Sigmoid colon (tissue), 6 donors: ENCODE measurements at regions not wholly inside any gene's neighbourhood (a gene's known extent, or its start where the extent isn't known, plus 50 kb on each side); places are given as distances from the start of the nearest gene placed in this dataset.

ENCODE experiments used
- DNase-seq: peaks from one replicate; pipeline ENCODE4 v3.0.0-alpha.2; 2019
- H3K27ac ChIP-seq, 4 donors: fragments of 200-600 bp; sonication (generic); one replicate each; pipeline ENCODE4 v1.5.1; 2016 to 2019; ENCODE audit warnings: mild to moderate bottlenecking in 1 of 4
- H3K27me3 ChIP-seq, 3 donors: fragments of 200-600 bp; sonication (generic); one replicate each; pipeline ENCODE4 v1.5.1; 2019; ENCODE audit warnings: mild to moderate bottlenecking in 1 of 3
- H3K36me3 ChIP-seq, 4 donors: fragments of 200-600 bp; sonication (generic); one replicate each; pipeline ENCODE4 v1.5.1; 2016 to 2019
- H3K4me1 ChIP-seq, 4 donors: fragments of 200-600 bp; sonication (generic); one replicate each; pipeline ENCODE4 v1.5.1; 2017 to 2019
- H3K4me3 ChIP-seq, 4 donors: fragments of 200-600 bp; sonication (generic); one replicate each; pipeline ENCODE4 v1.5.1; 2017 to 2019; ENCODE audit warnings: mild to moderate bottlenecking in 2 of 4, moderate library complexity in 1 of 4
- H3K9me3 ChIP-seq, 4 donors: fragments of 200-600 bp in 3 of 4; sonication (generic) in 3 of 4; one replicate each; pipeline versions ENCODE4 v1.5.1 to v1.6.1; 2013 to 2019
- EP300 ChIP-seq, 4 donors: sonication (generic); formaldehyde crosslinking; IDR thresholded peaks; one replicate each; pipeline ENCODE4 v1.6.1; 2017; ENCODE audit warnings: antibody characterized with exemption in 4 of 4
- POLR2A ChIP-seq, 2 donors: fragments of 450-650 bp; IDR thresholded peaks; one replicate each; pipeline ENCODE4 v1.6.1; 2016; ENCODE audit warnings: antibody characterized with exemption in 2 of 2, mild to moderate bottlenecking in 2 of 2, moderate library complexity in 2 of 2
- POLR2AphosphoS5 ChIP-seq, 4 donors: sonication (generic); formaldehyde crosslinking; IDR thresholded peaks; one replicate each; pipeline ENCODE4 v1.6.1; 2017; ENCODE audit warnings: antibody characterized with exemption in 4 of 4
- WGBS, 2 donors: extraction: QIAGEN DNeasy Blood & Tissue Kit; methylation state at CpG; one replicate each; pipeline ENCODE4 v1.1.7; 2013; 5-methylcytosine and 5-hydroxymethylcytosine counted together
- intact Hi-C: fragments of 100-400 bp; cut with DNase I; formaldehyde crosslinking; loops from one replicate; pipeline ENCODE4 v1.15.1; 2023
- TF ChIP-seq, protein P1 (sequence below), 4 experiments: fragments of 450-650 bp in 3 of 4; fragments of 200-600 bp in 1 of 4; IDR thresholded peaks; one replicate each; pipeline ENCODE4 v1.5.1; 2016 to 2019; ENCODE audit warnings: antibody characterized with exemption in 4 of 4, mild to moderate bottlenecking in 3 of 4, moderate library complexity in 2 of 4
- donor health status: healthy with polysubstance abuse.
- donor health status: healthy.

DNA sequence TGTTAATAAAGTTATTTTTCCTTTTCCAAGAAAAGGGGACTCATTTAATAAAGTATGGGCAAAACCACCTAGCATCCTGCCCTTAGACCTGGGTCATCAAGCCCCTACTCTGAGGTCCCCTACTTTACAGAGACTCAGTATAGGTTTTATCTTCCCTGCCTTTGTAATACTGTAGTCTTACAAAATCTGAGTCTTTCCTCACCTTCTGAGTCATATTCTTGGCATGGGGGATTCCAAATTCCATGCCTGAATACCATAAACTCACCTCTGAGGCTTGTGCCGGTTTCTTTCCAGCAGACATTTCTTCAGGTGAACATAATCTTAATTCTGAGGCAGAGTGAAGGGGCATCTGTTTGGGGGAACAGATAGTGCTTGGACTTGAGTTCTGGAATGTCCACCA lies 282.5 kb downstream of the KCNA4 start:
- no peak for DNase-seq
- TF ChIP-seq POLR2A (IDR thresholded peaks at IDR 0.05), result no peak
- TF ChIP-seq POLR2AphosphoS5 (IDR thresholded peaks at IDR 0.05), result no peak
- no peak for TF ChIP-seq EP300 (IDR thresholded peaks at IDR 0.05)
- TF ChIP-seq, protein P1, sequence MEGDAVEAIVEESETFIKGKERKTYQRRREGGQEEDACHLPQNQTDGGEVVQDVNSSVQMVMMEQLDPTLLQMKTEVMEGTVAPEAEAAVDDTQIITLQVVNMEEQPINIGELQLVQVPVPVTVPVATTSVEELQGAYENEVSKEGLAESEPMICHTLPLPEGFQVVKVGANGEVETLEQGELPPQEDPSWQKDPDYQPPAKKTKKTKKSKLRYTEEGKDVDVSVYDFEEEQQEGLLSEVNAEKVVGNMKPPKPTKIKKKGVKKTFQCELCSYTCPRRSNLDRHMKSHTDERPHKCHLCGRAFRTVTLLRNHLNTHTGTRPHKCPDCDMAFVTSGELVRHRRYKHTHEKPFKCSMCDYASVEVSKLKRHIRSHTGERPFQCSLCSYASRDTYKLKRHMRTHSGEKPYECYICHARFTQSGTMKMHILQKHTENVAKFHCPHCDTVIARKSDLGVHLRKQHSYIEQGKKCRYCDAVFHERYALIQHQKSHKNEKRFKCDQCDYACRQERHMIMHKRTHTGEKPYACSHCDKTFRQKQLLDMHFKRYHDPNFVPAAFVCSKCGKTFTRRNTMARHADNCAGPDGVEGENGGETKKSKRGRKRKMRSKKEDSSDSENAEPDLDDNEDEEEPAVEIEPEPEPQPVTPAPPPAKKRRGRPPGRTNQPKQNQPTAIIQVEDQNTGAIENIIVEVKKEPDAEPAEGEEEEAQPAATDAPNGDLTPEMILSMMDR (IDR thresholded peaks at IDR 0.05), result no peak
- Histone ChIP-seq H3K27ac (no peak overlapping the region), H3K9me3 (no peaks in the 10 kb centered on the region), H3K27me3 (no peaks in the 10 kb centered on the region), H3K4me1 (no peaks in the 10 kb centered on the region), H3K36me3 (no peaks in the 10 kb centered on the region), H3K4me3 (no peak overlapping the region)
- WGBS, 2 donors, result 69 to 70% methylated on average over 1 of the region's 1 CpG
- intact Hi-C loops, result no loop called here

DNA sequence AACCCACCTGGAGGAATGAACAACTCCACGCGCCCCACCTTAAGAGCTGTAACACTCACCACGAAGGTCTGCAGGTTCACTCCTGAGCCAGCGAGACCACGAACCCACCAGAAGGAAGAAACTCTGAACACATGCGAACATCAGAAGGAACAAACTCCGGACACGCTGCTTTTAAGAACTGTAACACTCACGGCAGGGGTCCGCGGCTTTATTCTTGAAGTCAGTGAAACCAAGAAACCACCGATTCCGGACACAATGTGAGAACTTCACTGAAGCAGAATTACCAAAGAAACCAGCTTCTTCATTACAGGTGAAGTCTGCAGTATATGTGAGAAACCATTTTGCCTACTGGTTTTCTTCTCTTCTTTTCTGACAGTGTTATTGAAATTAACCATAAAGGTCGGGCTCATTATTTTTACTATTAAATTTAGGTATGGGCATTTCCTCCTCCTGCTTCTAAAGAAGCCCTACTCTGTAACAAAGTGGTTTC lies 303.0 kb downstream of the KCNA4 start:
- no peaks in the 10 kb centered on the region for H3K4me1 ChIP-seq
- 86 to 92% methylated on average over 14 of the region's 14 CpGs for WGBS, 2 donors
- H3K27ac ChIP-seq, result no peak overlapping the region
- intact Hi-C loops, result no loop called here
- no peak for DNase-seq
- no peaks in the 10 kb centered on the region for H3K36me3 ChIP-seq
- no peak overlapping the region for H3K4me3 ChIP-seq
- TF ChIP-seq POLR2AphosphoS5 (IDR thresholded peaks at IDR 0.05) (no peak), EP300 (IDR thresholded peaks at IDR 0.05) (no peak)
- no peaks in the 10 kb centered on the region for H3K27me3 ChIP-seq
- peaks cover 0 to 3% (median 0%) of the 10 kb centered on the region in 4 donors for H3K9me3 ChIP-seq

DNA sequence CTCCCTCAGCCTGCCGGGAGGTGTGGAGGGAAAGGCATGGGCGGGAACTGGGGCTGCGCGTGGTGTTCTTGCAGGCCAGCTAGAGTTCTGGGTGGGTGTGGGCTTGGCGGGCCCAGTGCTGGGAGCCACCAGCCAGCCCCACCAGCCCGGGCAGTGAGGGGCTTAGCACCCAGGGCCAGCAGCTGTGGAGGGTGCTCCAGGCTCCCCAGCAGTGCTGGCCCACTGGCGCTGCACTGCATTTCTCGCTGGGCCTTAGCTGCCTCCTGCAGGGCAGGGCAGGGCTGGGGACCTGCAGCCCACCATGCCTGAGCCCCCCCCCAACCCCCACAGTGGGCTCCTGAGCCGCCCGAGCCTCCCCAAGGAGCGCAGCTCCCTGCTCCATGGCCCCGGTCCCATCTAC lies 304.2 kb downstream of the KCNA4 start:
- no peak for DNase-seq
- WGBS, 2 donors, result 89 to 95% methylated on average over 12 of the region's 12 CpGs
- no peak for TF ChIP-seq POLR2AphosphoS5 (IDR thresholded peaks at IDR 0.05)
- no peak for TF ChIP-seq POLR2A (IDR thresholded peaks at IDR 0.05)

DNA sequence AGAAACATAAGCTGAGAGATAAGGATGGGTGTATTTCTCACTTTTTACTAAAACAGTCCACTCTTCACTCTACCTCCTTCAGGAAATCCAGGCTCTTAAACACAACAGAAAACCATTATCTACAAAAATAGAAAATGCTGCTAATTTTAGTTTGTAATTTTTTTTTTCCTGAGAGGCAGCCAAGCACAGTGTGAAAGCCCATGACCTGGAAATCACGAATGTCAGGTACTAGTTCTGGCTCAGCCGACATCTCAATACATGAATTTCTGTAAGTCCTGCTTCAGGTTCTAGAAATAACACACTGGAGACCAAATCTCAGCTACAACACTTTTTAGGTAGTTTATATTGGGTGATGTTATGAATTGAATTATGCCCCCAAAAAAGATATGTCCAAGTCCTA lies 308.9 kb downstream of the KCNA4 start:
- no peak for DNase-seq
- 45 to 62% methylated on average over 2 of the region's 2 CpGs for WGBS, 2 donors
- Histone ChIP-seq H3K36me3 (no peaks in the 10 kb centered on the region), H3K27ac (no peak overlapping the region), H3K27me3 (no peaks in the 10 kb centered on the region), H3K4me1 (no peaks in the 10 kb centered on the region), H3K4me3 (no peak overlapping the region), H3K9me3 (peaks cover 0 to 5% (median 0%) of the 10 kb centered on the region in 4 donors)
- TF ChIP-seq POLR2AphosphoS5 (IDR thresholded peaks at IDR 0.05), result no peak
- TF ChIP-seq EP300 (IDR thresholded peaks at IDR 0.05), result no peak
- no peak for TF ChIP-seq POLR2A (IDR thresholded peaks at IDR 0.05)
- TF ChIP-seq, protein P1 (IDR thresholded peaks at IDR 0.05), result no peak
- intact Hi-C loops, result no loop called here

More for the DNA sequence above, 304.2 kb downstream of the KCNA4 start:
- H3K27me3 ChIP-seq, result no peaks in the 10 kb centered on the region
- H3K4me1 ChIP-seq, result no peaks in the 10 kb centered on the region
- no peaks in the 10 kb centered on the region for H3K36me3 ChIP-seq
- H3K4me3 ChIP-seq, result no peak overlapping the region
- intact Hi-C loops, result no loop called here
- H3K9me3 ChIP-seq, result peaks cover 0 to 3% (median 0%) of the 10 kb centered on the region in 4 donors
- H3K27ac ChIP-seq, result no peak overlapping the region

DNA sequence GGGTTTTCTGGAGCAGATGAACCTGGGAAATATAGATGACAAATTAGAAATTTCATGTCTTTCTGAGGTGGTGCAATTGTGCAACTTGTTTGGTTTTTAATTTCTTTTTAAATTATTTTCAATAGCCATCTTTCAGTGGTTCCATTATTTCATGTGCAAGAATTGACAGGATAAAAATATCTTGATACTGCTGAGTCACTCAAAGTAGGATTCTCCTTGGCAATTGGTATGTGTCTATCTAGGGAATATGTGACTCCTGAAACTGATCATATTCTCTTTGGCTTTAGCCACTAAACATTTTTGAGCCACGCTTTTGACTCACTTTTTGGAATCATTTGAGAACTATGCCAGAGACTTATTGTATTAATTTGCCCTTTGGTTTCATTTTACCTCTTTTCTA lies 331.5 kb downstream of the KCNA4 start:
- H3K9me3 ChIP-seq, result no peaks in the 10 kb centered on the region
- no peak for DNase-seq
- intact Hi-C loops, result no loop called here
- no peaks in the 10 kb centered on the region for H3K27me3 ChIP-seq
- 76 to 79% methylated on average over 1 of the region's 1 CpG for WGBS, 2 donors
- no peak overlapping the region for H3K4me3 ChIP-seq
- TF ChIP-seq, protein P1 (IDR thresholded peaks at IDR 0.05), result no peak
- no peak for TF ChIP-seq POLR2AphosphoS5 (IDR thresholded peaks at IDR 0.05)
- TF ChIP-seq EP300 (IDR thresholded peaks at IDR 0.05), result no peak
- no peak for TF ChIP-seq POLR2A (IDR thresholded peaks at IDR 0.05)
- no peak overlapping the region for H3K27ac ChIP-seq
- no peaks in the 10 kb centered on the region for H3K4me1 ChIP-seq
- H3K36me3 ChIP-seq, result no peaks in the 10 kb centered on the region

DNA sequence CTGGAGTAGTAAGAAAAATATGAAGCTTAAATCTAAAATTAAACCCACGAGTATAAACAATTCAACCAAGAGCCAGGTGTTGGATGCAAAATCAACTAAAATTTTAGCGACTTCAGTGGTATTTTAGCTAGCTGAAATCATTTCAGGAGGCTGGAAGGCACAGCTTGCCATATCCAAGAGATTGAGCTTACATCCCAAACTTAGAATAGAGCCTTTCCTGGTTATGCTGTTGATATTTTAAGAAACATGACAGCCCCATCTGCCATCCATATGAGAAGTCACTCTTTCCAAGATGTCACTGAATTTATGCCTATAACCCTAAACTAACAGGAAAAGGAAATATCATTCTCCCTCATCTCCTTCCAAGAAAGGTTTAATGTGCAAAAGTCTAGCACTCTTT lies 334.0 kb downstream of the KCNA4 start:
- H3K9me3 ChIP-seq, result no peaks in the 10 kb centered on the region
- no peaks in the 10 kb centered on the region for H3K4me1 ChIP-seq
- H3K27ac ChIP-seq, result no peak overlapping the region
- DNase-seq, result no peak
- 45 to 69% methylated on average over 2 of the region's 2 CpGs for WGBS, 2 donors
- intact Hi-C loops, result no loop called here
- H3K4me3 ChIP-seq, result no peak overlapping the region
- TF ChIP-seq POLR2A (IDR thresholded peaks at IDR 0.05) (no peak), EP300 (IDR thresholded peaks at IDR 0.05) (no peak), POLR2AphosphoS5 (IDR thresholded peaks at IDR 0.05) (no peak)
- TF ChIP-seq, protein P1 (IDR thresholded peaks at IDR 0.05), result no peak
- no peaks in the 10 kb centered on the region for H3K27me3 ChIP-seq
- no peaks in the 10 kb centered on the region for H3K36me3 ChIP-seq
